HepG2 (cell line): ENCODE measurements at regions not wholly inside any gene's neighbourhood (a gene's known extent, or its start where the extent isn't known, plus 50 kb on each side); places are given as distances from the start of the nearest gene placed in this dataset.

ENCODE experiments used
- ATAC-seq: fragments of 200-7000 bp; cut with Tn5 transposase; 3 replicates; pipeline ENCODE4 v1.9.1; 2020; ENCODE audit warnings: mild to moderate bottlenecking, moderate library complexity
- BruUV-seq: library from RNA; stranded (reverse); fragments of 400-500 nt; replicated peaks from 2 replicates; lab custom pipeline; 2021; lab: Mats Ljungman, UMichigan
- CTCF ChIA-PET: fragments of 300-600 bp; formaldehyde crosslinking; extraction: SDS; loops from one replicate; lab custom pipeline; 2021; ENCODE audit warnings: low total read pairs, inconsistent platforms, low intra/inter-chr PET ratio; lab: Yijun Ruan, JAX
- POLR2A ChIA-PET: fragments of 350-600 bp; sonication (Branson Sonifier 250); formaldehyde crosslinking; loops from one replicate; lab custom pipeline; 2020; ENCODE audit warnings: antibody characterized with exemption, inconsistent platforms; lab: Yijun Ruan, JAX
- DNase-seq: peaks from one replicate; pipeline ENCODE4 v3.0.0-alpha.2; 2015; ENCODE audit warnings: low spot score
- FAIRE-seq: peaks from 3 replicates; lab custom pipeline; 2011; peaks lifted over from hg19 to GRCh38; lab: Jason Lieb, UNC
- H2AFZ ChIP-seq: one replicate; pipeline ENCODE4 v1.6.1; 2011; ENCODE audit warnings: low read length, inconsistent platforms
- H3K27ac ChIP-seq: fragments of 300-600 bp; 3 replicates; pipeline ENCODE4 v1.8.0; 2011; ENCODE audit warnings: mixed run types, mild to moderate bottlenecking, mixed read lengths, low read length, inconsistent platforms; ENCODE audit not compliant: insufficient read depth; ENCODE audit errors: extremely low read length
- H3K27me3 ChIP-seq, 2 experiments: fragments of 200-600 bp in 1 of 2; 2 replicates in 1 of 2; 3 replicates in 1 of 2; pipeline versions ENCODE4 v1.6.0 to v1.8.0; 2011; ENCODE audit warnings: low read length in 2 of 2, mild to moderate bottlenecking in 2 of 2, moderate library complexity in 2 of 2, inconsistent platforms in 1 of 2; ENCODE audit not compliant: insufficient read depth in 2 of 2, control insufficient read depth in 1 of 2
- H3K36me3 ChIP-seq, 2 experiments: fragments of 200-600 bp in 1 of 2; replicated peaks in 1 of 2; 2 replicates in 1 of 2; 3 replicates in 1 of 2; pipeline versions ENCODE4 v1.5.1 to v1.8.0; 2011; ENCODE audit warnings: low read length in 2 of 2, inconsistent platforms in 1 of 2; ENCODE audit not compliant: insufficient read depth in 2 of 2, control insufficient read depth in 1 of 2
- H3K4me1 ChIP-seq: 2 replicates; pipeline ENCODE4 v1.5.1; 2012; ENCODE audit warnings: low read length, inconsistent platforms; ENCODE audit not compliant: insufficient read depth
- H3K4me2 ChIP-seq: 2 replicates; pipeline ENCODE4 v1.6.0; 2011; ENCODE audit warnings: low read depth, low read length, inconsistent platforms
- H3K4me3 ChIP-seq, 3 experiments: fragments of 200-600 bp in 1 of 3; sonication (generic), shearing (Covaris generic) in 1 of 3; replicated peaks in 1 of 3; 2 replicates each; pipeline ENCODE4 v1.5.1; 2011 to 2016; ENCODE audit warnings: low read length in 3 of 3, inconsistent platforms in 2 of 3, low read depth in 2 of 3, mild to moderate bottlenecking in 2 of 3, control low read depth in 1 of 3, mixed read lengths in 1 of 3; ENCODE audit not compliant: insufficient read depth in 1 of 3
- H3K79me2 ChIP-seq: one replicate; pipeline ENCODE4 v1.6.1; 2011; ENCODE audit warnings: low read length, inconsistent platforms; ENCODE audit not compliant: insufficient read depth
- H3K9ac ChIP-seq: 2 replicates; pipeline ENCODE4 v1.6.0; 2011; ENCODE audit warnings: mild to moderate bottlenecking, low read depth, low read length, inconsistent platforms; ENCODE audit not compliant: insufficient read depth
- H3K9me3 ChIP-seq: 2 replicates; pipeline ENCODE4 v1.5.1; 2012; ENCODE audit warnings: mild to moderate bottlenecking, low read length
- H4K20me1 ChIP-seq: 2 replicates; pipeline ENCODE4 v1.6.0; 2011; ENCODE audit warnings: inconsistent platforms, mild to moderate bottlenecking, low read length, moderate library complexity; ENCODE audit not compliant: insufficient read depth
- FOXK1 ChIP-seq: sonication (generic); formaldehyde crosslinking; IDR thresholded peaks from 2 replicates; pipeline ENCODE4 v1.4.0; 2020; ENCODE audit warnings: low read depth, missing genetic modification reagents, borderline replicate concordance
- SALL1 ChIP-seq: sonication (generic); formaldehyde crosslinking; IDR thresholded peaks from 2 replicates; pipeline ENCODE4 v1.8.0; 2022; ENCODE audit warnings: mild to moderate bottlenecking, missing genetic modification reagents
- SNAI1 ChIP-seq: sonication (generic); formaldehyde crosslinking; IDR thresholded peaks from 2 replicates; pipeline ENCODE4 v1.5.0; 2020; ENCODE audit warnings: mild to moderate bottlenecking, missing genetic modification reagents, borderline replicate concordance
- TCF7L2 ChIP-seq: IDR thresholded peaks from 2 replicates; pipeline ENCODE4 v1.6.1; 2011; ENCODE audit warnings: mild to moderate bottlenecking, low read depth, low read length, moderate library complexity
- TOE1 ChIP-seq: sonication (generic); formaldehyde crosslinking; IDR thresholded peaks from 2 replicates; pipeline ENCODE4 v1.4.0; 2020; ENCODE audit warnings: mild to moderate bottlenecking, missing genetic modification reagents
- WGBS: methylation state at CpG from one replicate; pipeline ENCODE4 v1.1.6; 2017; ENCODE audit warnings: low lambda C conversion rate; 5-methylcytosine and 5-hydroxymethylcytosine counted together
- in situ Hi-C: cut with HindIII; loops from 2 replicates; pipeline ENCODE4 v1.10.0; 2017; ENCODE audit warnings: low pct_unique_long_range_greater_than_20kb; ENCODE audit not compliant: extremely low pct_ligation_motif_present
- intact Hi-C: fragments of 100-400 bp; cut with micrococcal nuclease; formaldehyde crosslinking; loops from one replicate; pipeline ENCODE4 v1.10.0; 2022; ENCODE audit not compliant: unreplicated experiment
- TF ChIP-seq, protein P1 (sequence below): sonication (generic); formaldehyde crosslinking; IDR thresholded peaks from 2 replicates; pipeline ENCODE4 v1.5.0; 2020; ENCODE audit warnings: mild to moderate bottlenecking, missing genetic modification reagents
- TF ChIP-seq, protein P2 (sequence below): sonication (generic); formaldehyde crosslinking; IDR thresholded peaks from 2 replicates; pipeline ENCODE4 v1.8.1; 2023; ENCODE audit warnings: mild to moderate bottlenecking, inconsistent platforms, moderate library complexity, missing genetic modification reagents, borderline replicate concordance

DNA sequence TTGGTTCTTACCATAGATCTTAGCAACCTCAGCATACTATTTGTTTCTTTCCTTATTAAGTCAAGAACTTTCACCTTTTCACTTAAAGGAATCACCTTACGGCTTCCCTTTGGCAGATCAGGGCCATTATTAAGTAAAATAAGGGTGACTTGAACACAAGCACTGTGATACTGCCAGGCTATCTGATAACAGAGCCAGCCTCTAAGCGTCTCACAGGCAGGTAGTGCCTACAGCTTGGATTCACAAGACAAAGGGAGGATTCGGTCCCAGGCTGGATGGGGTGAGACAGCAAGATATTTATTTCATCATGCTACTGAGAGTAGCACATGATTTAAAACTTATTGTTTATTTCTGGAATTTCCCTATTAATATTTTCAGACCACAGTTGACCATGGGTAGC lies 218.6 kb downstream of the FOXO1 start (continued):
- TF ChIP-seq, protein P1, sequence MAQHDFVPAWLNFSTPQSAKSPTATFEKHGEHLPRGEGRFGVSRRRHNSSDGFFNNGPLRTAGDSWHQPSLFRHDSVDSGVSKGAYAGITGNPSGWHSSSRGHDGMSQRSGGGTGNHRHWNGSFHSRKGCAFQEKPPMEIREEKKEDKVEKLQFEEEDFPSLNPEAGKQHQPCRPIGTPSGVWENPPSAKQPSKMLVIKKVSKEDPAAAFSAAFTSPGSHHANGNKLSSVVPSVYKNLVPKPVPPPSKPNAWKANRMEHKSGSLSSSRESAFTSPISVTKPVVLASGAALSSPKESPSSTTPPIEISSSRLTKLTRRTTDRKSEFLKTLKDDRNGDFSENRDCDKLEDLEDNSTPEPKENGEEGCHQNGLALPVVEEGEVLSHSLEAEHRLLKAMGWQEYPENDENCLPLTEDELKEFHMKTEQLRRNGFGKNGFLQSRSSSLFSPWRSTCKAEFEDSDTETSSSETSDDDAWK (CRISPR knock-in tag), result no peak

DNA sequence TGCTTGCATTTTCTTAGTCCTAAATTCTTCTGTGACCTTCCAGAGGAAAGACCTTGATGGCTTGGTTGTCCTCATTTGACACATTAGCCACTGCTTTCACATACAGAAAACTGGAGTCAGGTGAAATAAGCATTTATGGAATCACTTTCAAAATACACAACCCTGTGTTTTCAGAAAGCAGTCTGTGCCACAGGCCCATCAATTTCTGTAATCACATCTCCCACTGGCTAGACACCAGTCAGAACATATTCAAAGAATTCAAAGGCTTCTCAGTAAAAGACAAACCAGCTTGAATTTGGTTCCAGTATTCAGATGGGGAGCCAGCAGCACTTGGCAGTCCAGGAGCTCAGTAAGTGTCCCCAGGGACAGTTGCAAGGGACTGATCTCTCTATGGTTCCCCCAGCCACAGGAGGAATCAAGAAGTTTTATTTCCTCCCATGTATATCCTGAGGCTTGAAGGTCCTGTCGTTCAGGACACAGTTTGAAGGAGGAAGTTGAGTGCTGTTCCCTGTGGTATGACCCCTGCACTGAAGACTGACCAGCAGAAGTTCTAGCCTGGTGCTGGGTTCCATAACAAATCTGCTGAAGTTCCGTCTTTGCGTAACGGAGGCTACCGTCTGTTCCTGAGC lies 214.3 kb downstream of the FOXO1 start:
- no peak overlapping the region for H2AFZ ChIP-seq
- CTCF ChIA-PET, result no interaction called here
- no peak for FAIRE-seq

More for the DNA sequence above, 214.3 kb downstream of the FOXO1 start:
- POLR2A ChIA-PET, result no interaction called here
- Histone ChIP-seq H3K4me1 (peaks cover 21% of the 10 kb centered on the region), H3K79me2 (no peaks in the 10 kb centered on the region), H4K20me1 (no peaks in the 10 kb centered on the region), H3K36me3 (no peaks in the 10 kb centered on the region), H3K9me3 (peaks cover 7% of the 10 kb centered on the region; the same call in 1 of the 2 replicates), H3K27ac (no peak overlapping the region), H3K4me2 (no peak overlapping the region), H3K27me3 (no peaks in the 10 kb centered on the region), H3K4me3 (no peak overlapping the region), H3K9ac (no peak overlapping the region)
- no TSS peak for BruUV-seq
- TF ChIP-seq TCF7L2, result no peak
- TF ChIP-seq SNAI1 (CRISPR knock-in tag), result no peak
- TF ChIP-seq, protein P2, sequence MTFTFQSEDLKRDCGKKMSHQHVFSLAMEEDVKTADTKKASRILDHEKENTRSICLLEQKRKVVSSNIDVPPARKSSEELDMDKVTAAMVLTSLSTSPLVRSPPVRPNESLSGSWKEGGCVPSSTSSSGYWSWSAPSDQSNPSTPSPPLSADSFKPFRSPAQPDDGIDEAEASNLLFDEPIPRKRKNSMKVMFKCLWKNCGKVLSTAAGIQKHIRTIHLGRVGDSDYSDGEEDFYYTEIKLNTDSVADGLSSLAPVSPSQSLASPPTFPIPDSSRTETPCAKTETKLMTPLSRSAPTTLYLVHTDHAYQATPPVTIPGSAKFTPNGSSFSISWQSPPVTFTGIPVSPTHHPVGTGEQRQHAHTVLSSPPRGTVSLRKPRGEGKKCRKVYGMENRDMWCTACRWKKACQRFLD (CRISPR knock-in tag), result no peak
- TF ChIP-seq SALL1 (CRISPR knock-in tag), result no peak
- TF ChIP-seq FOXK1 (CRISPR knock-in tag), result no peak
- no peak for TF ChIP-seq TOE1 (CRISPR knock-in tag)
- intact Hi-C loops, result no loop called here
- 91% methylated on average over 3 of the region's 5 CpGs for WGBS
- no peak for DNase-seq
- in situ Hi-C loops, result no loop called here
- no peak for ATAC-seq
